ENCODE measurements at regions not wholly inside any gene's neighbourhood (a gene's known extent, or its start where the extent isn't known, plus 50 kb on each side); places are given as distances from the start of the nearest gene placed in this dataset.

DNA sequence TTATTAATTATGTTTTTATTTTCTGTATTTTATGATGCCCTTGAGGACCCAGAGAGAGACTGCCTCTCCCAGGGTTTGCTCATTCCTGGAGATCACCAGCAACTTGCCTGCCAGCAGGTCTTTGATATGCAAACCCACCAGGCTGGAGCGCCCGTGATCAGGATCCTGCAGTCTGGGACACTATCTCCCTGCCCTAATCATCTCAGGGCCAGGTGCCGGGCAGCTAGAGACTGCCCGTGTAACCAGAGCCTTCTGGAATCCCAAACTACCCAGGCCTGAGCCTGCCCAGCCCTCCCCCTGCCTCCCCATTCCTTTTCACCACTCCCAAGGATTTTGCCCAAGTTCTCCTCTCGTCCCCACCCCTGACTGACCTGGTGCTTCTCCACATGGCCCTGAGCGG lies 52.2 kb upstream of the B3GAT1 start:
- peaks cover 12% of the 10 kb centered on the region for H3K27me3 ChIP-seq (ENCODE audit: control insufficient read depth, insufficient read depth, low read length)
- H3K4me1 ChIP-seq (ENCODE audit: control insufficient read depth, insufficient read depth, low read length): peaks cover 14% of the 10 kb centered on the region
- H3K4me3 ChIP-seq (ENCODE audit: low read length): no peak overlapping the region
- H3K36me3 ChIP-seq (ENCODE audit: control insufficient read depth, insufficient read depth, low read length): no peaks in the 10 kb centered on the region
- no CpG with 5 or more reads among the region's 6 CpGs for whole genome bisulfite sequencing (ENCODE audit: insufficient coverage, low lambda C conversion rate)
- no peak overlapping the region for H3K27ac ChIP-seq (ENCODE audit: low read length)
- H3K9me3 ChIP-seq (ENCODE audit: control insufficient read depth, low read depth, low read length): no peaks in the 10 kb centered on the region
- no peak for DNase-seq

DNA sequence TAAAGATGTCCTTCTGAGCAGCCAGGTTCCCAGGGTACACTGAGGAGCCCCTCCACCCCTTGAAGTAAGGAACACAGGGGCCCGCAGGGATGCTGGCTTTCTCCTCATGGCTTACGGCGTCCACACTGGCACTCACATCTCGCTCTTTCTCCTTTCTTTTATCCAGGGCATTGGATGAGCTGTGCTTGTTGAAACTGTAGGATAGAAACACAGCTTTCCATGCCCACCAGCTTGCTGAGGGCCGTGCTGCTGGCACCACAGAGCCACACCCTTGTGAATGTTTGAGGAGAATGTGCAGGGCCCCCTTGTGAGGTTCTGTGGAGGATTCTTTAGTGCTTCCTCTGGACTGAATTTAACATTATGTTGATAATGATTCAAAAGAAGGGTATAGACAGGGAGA lies 51.7 kb upstream of the B3GAT1 start:
- no CpG with 5 or more reads among the region's 5 CpGs for WGBS (ENCODE audit: insufficient coverage, low lambda C conversion rate)
- peaks cover 13% of the 10 kb centered on the region for H3K4me1 ChIP-seq (ENCODE audit: control insufficient read depth, insufficient read depth, low read length)

More for the DNA sequence above, 51.7 kb upstream of the B3GAT1 start:
- Histone ChIP-seq H3K4me3 (ENCODE audit: low read length) (no peak overlapping the region), H3K9me3 (ENCODE audit: control insufficient read depth, low read depth, low read length) (no peaks in the 10 kb centered on the region), H3K27me3 (ENCODE audit: control insufficient read depth, insufficient read depth, low read length) (peaks cover 12% of the 10 kb centered on the region), H3K36me3 (ENCODE audit: control insufficient read depth, insufficient read depth, low read length) (no peaks in the 10 kb centered on the region), H3K27ac (ENCODE audit: low read length) (no peak overlapping the region)
- DNase-seq: no peak

All from large intestine (tissue), 3 donors.